Left ventricle myocardium inferior (tissue), 1 donor: ENCODE measurements at regions not wholly inside any gene's neighbourhood (a gene's known extent, or its start where the extent isn't known, plus 50 kb on each side); places are given as distances from the start of the nearest gene placed in this dataset.

Experiments
- DNase-seq: peaks from one replicate; pipeline ENCODE4 v3.0.0-alpha.2; 2020
- H3K27ac ChIP-seq: fragments of 200-600 bp; replicated peaks from 2 replicates; pipeline ENCODE4 v1.8.0; 2021
- H3K27me3 ChIP-seq: fragments of 200-600 bp; 2 replicates; pipeline ENCODE4 v1.8.0; 2021; ENCODE audit warnings: low read depth
- H3K36me3 ChIP-seq: fragments of 200-600 bp; 2 replicates; pipeline ENCODE4 v1.8.0; 2021
- H3K4me1 ChIP-seq: fragments of 200-600 bp; 2 replicates; pipeline ENCODE4 v1.8.0; 2021
- H3K4me3 ChIP-seq: fragments of 200-600 bp; 2 replicates; pipeline ENCODE4 v1.8.0; 2021; ENCODE audit warnings: mild to moderate bottlenecking, moderate library complexity
- H3K9me3 ChIP-seq: fragments of 200-600 bp; replicated peaks from 2 replicates; pipeline ENCODE4 v1.8.0; 2021
- intact Hi-C: fragments of 100-400 bp; cut with micrococcal nuclease; formaldehyde crosslinking; loops from one replicate; pipeline ENCODE4 v1.11.0; 2022
- TF ChIP-seq, protein P1 (sequence below): fragments of 200-600 bp; IDR thresholded peaks from 2 replicates; pipeline ENCODE4 v1.8.0; 2021; ENCODE audit warnings: antibody characterized with exemption, mild to moderate bottlenecking, borderline replicate concordance
- donor health status: DM: no; HTN: yes; CAD: no; lungs with severe emphysema.

DNA sequence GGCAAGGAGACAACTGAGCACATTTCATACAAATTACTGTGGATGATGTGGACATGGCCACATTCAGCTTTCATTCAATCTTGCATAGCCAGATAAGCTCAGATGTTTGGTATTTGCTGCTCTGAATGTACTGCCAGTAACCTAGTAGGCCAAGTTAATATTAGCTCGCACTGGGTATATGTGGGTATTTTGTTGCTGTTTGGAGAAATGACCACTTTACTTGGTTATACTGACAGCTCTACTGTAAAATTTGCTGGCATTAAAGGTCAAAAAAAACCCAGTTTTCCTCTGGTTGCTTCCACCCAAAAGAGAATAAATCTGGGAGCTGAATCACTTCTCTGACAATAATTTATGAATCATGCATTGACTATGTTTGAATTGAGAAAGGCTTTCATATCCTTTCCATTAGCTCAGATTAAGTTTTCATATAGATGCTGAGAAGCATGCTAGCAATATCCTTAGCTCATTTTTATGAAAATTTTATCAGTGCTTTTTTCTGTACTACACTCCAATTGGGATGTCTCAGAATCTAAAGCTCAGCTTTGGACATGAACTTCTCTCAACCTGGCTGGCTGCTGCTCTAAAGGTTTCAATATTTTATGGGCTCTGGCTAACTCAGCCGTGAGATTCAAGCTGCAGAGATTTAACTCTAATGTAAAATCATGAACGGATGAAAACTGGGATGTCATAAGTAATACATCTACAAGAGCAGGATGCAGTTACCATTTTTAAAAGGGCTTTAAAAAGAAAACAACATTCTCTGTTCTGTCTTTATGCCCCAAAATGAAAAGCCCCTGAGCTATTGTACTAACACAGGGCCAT, 330.0 kb downstream of the BARHL2 start:
- Histone ChIP-seq H3K4me1 (no peaks in the 10 kb centered on the region), H3K27ac (peak overlapping the region; percentile 10), H3K36me3 (no peaks in the 10 kb centered on the region), H3K9me3 (no peaks in the 10 kb centered on the region), H3K4me3 (no peak overlapping the region), H3K27me3 (no peaks in the 10 kb centered on the region)
- no peak for DNase-seq
- TF ChIP-seq, protein P1, sequence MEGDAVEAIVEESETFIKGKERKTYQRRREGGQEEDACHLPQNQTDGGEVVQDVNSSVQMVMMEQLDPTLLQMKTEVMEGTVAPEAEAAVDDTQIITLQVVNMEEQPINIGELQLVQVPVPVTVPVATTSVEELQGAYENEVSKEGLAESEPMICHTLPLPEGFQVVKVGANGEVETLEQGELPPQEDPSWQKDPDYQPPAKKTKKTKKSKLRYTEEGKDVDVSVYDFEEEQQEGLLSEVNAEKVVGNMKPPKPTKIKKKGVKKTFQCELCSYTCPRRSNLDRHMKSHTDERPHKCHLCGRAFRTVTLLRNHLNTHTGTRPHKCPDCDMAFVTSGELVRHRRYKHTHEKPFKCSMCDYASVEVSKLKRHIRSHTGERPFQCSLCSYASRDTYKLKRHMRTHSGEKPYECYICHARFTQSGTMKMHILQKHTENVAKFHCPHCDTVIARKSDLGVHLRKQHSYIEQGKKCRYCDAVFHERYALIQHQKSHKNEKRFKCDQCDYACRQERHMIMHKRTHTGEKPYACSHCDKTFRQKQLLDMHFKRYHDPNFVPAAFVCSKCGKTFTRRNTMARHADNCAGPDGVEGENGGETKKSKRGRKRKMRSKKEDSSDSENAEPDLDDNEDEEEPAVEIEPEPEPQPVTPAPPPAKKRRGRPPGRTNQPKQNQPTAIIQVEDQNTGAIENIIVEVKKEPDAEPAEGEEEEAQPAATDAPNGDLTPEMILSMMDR, result no peak
- intact Hi-C loops, result no loop called here

DNA sequence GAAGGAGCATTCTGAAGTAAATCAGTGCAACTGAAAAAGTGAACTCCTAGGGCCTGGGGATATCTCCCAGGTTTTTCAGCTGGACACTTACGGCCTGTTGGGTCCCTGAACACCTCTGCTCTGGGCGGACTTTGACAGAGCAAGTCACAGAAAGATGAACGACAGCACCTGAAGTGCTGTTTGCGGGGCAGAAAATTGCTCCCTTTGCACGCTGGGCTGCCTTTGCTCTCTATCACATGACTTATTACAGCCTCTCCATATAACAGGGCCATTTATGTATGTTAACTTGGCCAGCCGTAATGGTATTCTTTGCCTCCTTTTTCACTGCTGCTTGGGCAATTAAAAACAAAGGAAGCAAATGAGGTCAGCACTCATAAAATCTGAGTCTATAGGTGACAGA, 332.9 kb downstream of the BARHL2 start:
- Histone ChIP-seq H3K27me3 (no peaks in the 10 kb centered on the region), H3K4me3 (no peak overlapping the region), H3K27ac (no peak overlapping the region), H3K4me1 (no peaks in the 10 kb centered on the region), H3K9me3 (no peaks in the 10 kb centered on the region), H3K36me3 (no peaks in the 10 kb centered on the region)
- intact Hi-C loops, result no loop called here
- no peak for DNase-seq
- TF ChIP-seq, protein P1, result no peak

DNA sequence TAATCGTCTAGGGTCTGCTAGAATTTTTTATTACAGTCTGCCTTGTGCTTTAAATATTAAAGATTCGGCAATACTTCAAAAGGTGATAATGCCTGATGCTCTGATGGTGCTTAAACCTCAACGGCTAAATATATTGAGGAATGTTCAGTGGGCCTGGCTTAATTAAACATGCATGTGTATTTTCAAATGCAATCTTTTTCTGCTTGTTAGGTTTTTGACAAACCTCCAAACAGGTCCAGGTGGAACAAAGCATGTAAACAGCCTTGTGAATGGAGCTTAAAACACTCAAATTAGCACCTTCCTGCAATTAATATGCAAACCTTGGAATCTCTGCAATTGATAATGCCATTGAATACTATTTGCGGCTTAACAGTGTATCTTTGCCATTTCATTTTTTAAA, 334.9 kb downstream of the BARHL2 start:
- Histone ChIP-seq H3K4me1 (no peaks in the 10 kb centered on the region), H3K4me3 (no peak overlapping the region)
- intact Hi-C loops, result no loop called here

DNA sequence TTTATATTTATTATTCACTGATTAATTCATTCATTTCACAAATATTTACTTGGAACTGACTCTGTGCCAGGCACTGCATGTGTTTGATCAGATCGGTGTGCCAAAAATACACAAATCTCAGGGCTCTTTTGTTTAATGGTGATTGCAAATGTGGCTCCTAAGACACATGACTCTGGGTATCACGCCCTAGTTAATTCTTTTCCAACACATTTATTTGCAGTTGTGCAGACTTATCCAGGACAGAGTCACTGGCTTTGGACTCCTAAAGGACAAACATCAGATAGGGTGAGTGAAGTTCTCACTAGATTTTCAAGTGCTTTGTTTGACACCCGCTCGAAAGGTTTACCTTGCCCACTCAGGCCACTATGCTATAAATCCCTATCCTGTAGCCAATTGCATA, 335.5 kb downstream of the BARHL2 start:
- Histone ChIP-seq H3K27ac (no peak overlapping the region), H3K36me3 (no peaks in the 10 kb centered on the region), H3K4me1 (no peaks in the 10 kb centered on the region), H3K27me3 (no peaks in the 10 kb centered on the region), H3K4me3 (no peak overlapping the region), H3K9me3 (peaks cover 8% of the 10 kb centered on the region)
- intact Hi-C loops, result no loop called here
- TF ChIP-seq, protein P1, result no peak
- no peak for DNase-seq

More for the DNA sequence above, 334.9 kb downstream of the BARHL2 start:
- Histone ChIP-seq H3K27ac (no peak overlapping the region), H3K27me3 (no peaks in the 10 kb centered on the region), H3K9me3 (peaks cover 8% of the 10 kb centered on the region), H3K36me3 (no peaks in the 10 kb centered on the region)
- TF ChIP-seq, protein P1, result no peak
- no peak for DNase-seq

DNA sequence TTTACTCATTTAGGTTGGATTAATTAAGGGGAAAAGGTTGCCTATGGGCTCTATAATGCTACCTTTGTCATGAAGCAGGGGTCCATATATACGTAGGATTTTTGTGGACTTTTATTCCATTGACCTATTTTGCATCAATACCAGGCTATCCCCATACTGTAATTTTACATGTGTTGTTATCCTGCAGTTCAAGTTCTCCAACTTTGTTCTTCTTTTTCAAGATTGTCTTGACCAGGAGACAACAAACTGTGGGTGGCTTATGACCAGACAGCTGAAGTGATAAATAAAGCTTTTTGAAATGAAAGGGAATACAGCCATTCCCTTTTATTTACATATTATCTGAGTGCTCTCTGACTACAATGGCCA, 345.7 kb downstream of the BARHL2 start:
- TF ChIP-seq, protein P1, result no peak
- DNase-seq, result no peak
- intact Hi-C loops, result no loop called here

More for the DNA sequence above, 345.7 kb downstream of the BARHL2 start:
- no peaks in the 10 kb centered on the region for H3K27me3 ChIP-seq
- no peak overlapping the region for H3K27ac ChIP-seq
- no peaks in the 10 kb centered on the region for H3K36me3 ChIP-seq
- no peak overlapping the region for H3K4me3 ChIP-seq
- H3K4me1 ChIP-seq, result no peaks in the 10 kb centered on the region
- H3K9me3 ChIP-seq, result peaks cover 15% of the 10 kb centered on the region
